IMR-90 (cell line): ENCODE measurements at regions not wholly inside any gene's neighbourhood (a gene's known extent, or its start where the extent isn't known, plus 50 kb on each side); places are given as distances from the start of the nearest gene placed in this dataset.

Source experiments
- ATAC-seq: fragments of 200-7000 bp; cut with Tn5 transposase; 2 replicates; pipeline ENCODE4 v1.9.1; 2020; ENCODE audit warnings: low read depth, mild to moderate bottlenecking, moderate library complexity
- BruUV-seq: library from RNA; stranded (reverse); fragments of 400-500 nt; replicated peaks from 2 replicates; lab custom pipeline; 2021; lab: Mats Ljungman, UMichigan
- CTCF ChIA-PET: fragments of 300-600 bp; formaldehyde crosslinking; extraction: SDS; loops from one replicate; lab custom pipeline; 2021; ENCODE audit warnings: antibody characterized with exemption; lab: Yijun Ruan, JAX
- POLR2A ChIA-PET: fragments of 300-600 bp; sonication (Branson Sonifier 250); formaldehyde crosslinking; loops from one replicate; lab custom pipeline; 2022; ENCODE audit warnings: antibody characterized with exemption; ENCODE audit not compliant: unreplicated experiment; lab: Charles Lee
- DNase-seq: peaks from one replicate; pipeline ENCODE4 v3.0.0; 2013
- H2AFZ ChIP-seq: replicated peaks from 2 replicates; pipeline ENCODE3; 2013; ENCODE audit warnings: low read length, mild to moderate bottlenecking; ENCODE audit not compliant: poor library complexity
- H2AK5ac ChIP-seq: 2 replicates; pipeline ENCODE4 v1.6.1; 2013; ENCODE audit warnings: low read depth, low read length, inconsistent platforms
- H2AK9ac ChIP-seq: replicated peaks from 2 replicates; pipeline ENCODE3; 2013; ENCODE audit warnings: mild to moderate bottlenecking, low read depth, low read length, moderate library complexity; ENCODE audit not compliant: poor library complexity
- H2BK120ac ChIP-seq: 2 replicates; pipeline ENCODE4 v1.6.1; 2013; ENCODE audit warnings: low read depth, low read length, inconsistent platforms
- H2BK15ac ChIP-seq: 3 replicates; pipeline ENCODE4 v1.6.1; 2013; ENCODE audit warnings: low read depth, low read length, inconsistent platforms
- H2BK20ac ChIP-seq: 2 replicates; pipeline ENCODE4 v1.6.1; 2013; ENCODE audit warnings: low read depth, mild to moderate bottlenecking, inconsistent platforms, low read length, moderate library complexity
- H2BK5ac ChIP-seq: 2 replicates; pipeline ENCODE4 v1.6.1; 2013; ENCODE audit warnings: mild to moderate bottlenecking, low read depth, low read length, inconsistent platforms; ENCODE audit not compliant: poor library complexity, severe bottlenecking
- H3K14ac ChIP-seq: replicated peaks from 2 replicates; pipeline ENCODE4 v1.6.1; 2013; ENCODE audit warnings: low read depth, low read length, inconsistent platforms
- H3K18ac ChIP-seq: 2 replicates; pipeline ENCODE4 v1.6.1; 2013; ENCODE audit warnings: low read depth, low read length, control low read depth
- H3K23ac ChIP-seq: 2 replicates; pipeline ENCODE4 v1.6.1; 2013; ENCODE audit warnings: low read depth, low read length, inconsistent platforms
- H3K27ac ChIP-seq: 2 replicates; pipeline ENCODE4 v1.5.1; 2013; ENCODE audit warnings: mild to moderate bottlenecking, control low read depth, low read length; ENCODE audit not compliant: insufficient read depth
- H3K27me3 ChIP-seq: 2 replicates; pipeline ENCODE4 v1.6.1; 2013; ENCODE audit warnings: low read length; ENCODE audit not compliant: control insufficient read depth, insufficient read depth
- H3K36me3 ChIP-seq: 2 replicates; pipeline ENCODE4 v1.6.1; 2013; ENCODE audit warnings: low read length, mixed read lengths; ENCODE audit not compliant: control insufficient read depth, insufficient read depth
- H3K4ac ChIP-seq: 2 replicates; pipeline ENCODE4 v1.6.1; 2013; ENCODE audit warnings: low read depth, low read length, inconsistent platforms
- H3K4me1 ChIP-seq: 2 replicates; pipeline ENCODE4 v1.6.1; 2013; ENCODE audit warnings: low read length, mixed read lengths; ENCODE audit not compliant: control insufficient read depth, insufficient read depth
- H3K4me2 ChIP-seq: 2 replicates; pipeline ENCODE4 v1.6.1; 2013; ENCODE audit warnings: low read depth, mild to moderate bottlenecking, control low read depth, low read length, moderate library complexity
- H3K4me3 ChIP-seq: 2 replicates; pipeline ENCODE4 v1.5.1; 2013; ENCODE audit warnings: low read depth, mild to moderate bottlenecking, control low read depth, low read length, moderate library complexity; ENCODE audit not compliant: insufficient read depth
- H3K56ac ChIP-seq: 2 replicates; pipeline ENCODE4 v1.6.1; 2013; ENCODE audit warnings: low read length, inconsistent platforms; ENCODE audit not compliant: insufficient read depth; ENCODE audit errors: extremely low read depth
- H3K79me1 ChIP-seq, 2 experiments: 2 replicates each; pipeline ENCODE4 v1.6.1; 2013; ENCODE audit warnings: low read length in 2 of 2, inconsistent platforms in 1 of 2, low read depth in 1 of 2
- H3K9ac ChIP-seq: 2 replicates; pipeline ENCODE4 v1.6.1; 2013; ENCODE audit warnings: low read depth, low read length, control low read depth
- H3K9me1 ChIP-seq: 2 replicates; pipeline ENCODE4 v1.6.1; 2013; ENCODE audit warnings: low read length, inconsistent platforms; ENCODE audit not compliant: insufficient read depth
- H3K9me3 ChIP-seq: 2 replicates; pipeline ENCODE4 v1.6.1; 2013; ENCODE audit warnings: low read length; ENCODE audit not compliant: control insufficient read depth, insufficient read depth
- H4K20me1 ChIP-seq: 2 replicates; pipeline ENCODE4 v1.6.1; 2013; ENCODE audit warnings: low read length, inconsistent platforms; ENCODE audit not compliant: insufficient read depth
- H4K5ac ChIP-seq: 2 replicates; pipeline ENCODE4 v1.6.1; 2013; ENCODE audit warnings: mild to moderate bottlenecking, low read depth, low read length, control low read depth
- H4K8ac ChIP-seq, 2 experiments: 2 replicates each; pipeline ENCODE4 v1.6.1; 2013; ENCODE audit warnings: low read depth in 2 of 2, low read length in 2 of 2, control low read depth in 1 of 2, inconsistent platforms in 1 of 2
- H4K91ac ChIP-seq: 2 replicates; pipeline ENCODE4 v1.6.1; 2013; ENCODE audit warnings: low read depth, low read length, inconsistent platforms; ENCODE audit not compliant: insufficient read depth
- BHLHE40 ChIP-seq: fragments of 150-350 bp; IDR thresholded peaks from 2 replicates; pipeline ENCODE4 v1.6.1; 2016; ENCODE audit warnings: mild to moderate bottlenecking, low read depth, low read length
- CEBPB ChIP-seq: IDR thresholded peaks from 2 replicates; pipeline ENCODE4 v1.6.1; 2012; ENCODE audit warnings: low read depth, low read length, improper control_type of control experiment
- CHD1 ChIP-seq: IDR thresholded peaks from 2 replicates; pipeline ENCODE4 v1.6.1; 2012; ENCODE audit warnings: low read depth, low read length, improper control_type of control experiment
- FOS ChIP-seq: fragments of 150-350 bp; IDR thresholded peaks from 2 replicates; pipeline ENCODE4 v1.6.1; 2016; ENCODE audit warnings: low read depth, low read length
- MAFK ChIP-seq: IDR thresholded peaks from 2 replicates; pipeline ENCODE4 v1.6.1; 2012; ENCODE audit warnings: low read depth, low read length, improper control_type of control experiment
- MAZ ChIP-seq: IDR thresholded peaks from 2 replicates; pipeline ENCODE4 v1.6.1; 2012; ENCODE audit warnings: low read depth, mild to moderate bottlenecking, low read length, improper control_type of control experiment, moderate library complexity, borderline replicate concordance
- MXI1 ChIP-seq: IDR thresholded peaks from 2 replicates; pipeline ENCODE4 v1.6.1; 2012; ENCODE audit warnings: low read depth, mild to moderate bottlenecking, low read length, moderate library complexity, borderline replicate concordance
- POLR2A ChIP-seq: IDR thresholded peaks from 2 replicates; pipeline ENCODE4 v1.6.1; 2012; ENCODE audit warnings: mild to moderate bottlenecking, low read depth, low read length
- RFX5 ChIP-seq: IDR thresholded peaks from 2 replicates; pipeline ENCODE4 v1.8.0; 2012; ENCODE audit warnings: low read depth, mild to moderate bottlenecking, low read length, moderate library complexity
- USF2 ChIP-seq: fragments of 150-350 bp; IDR thresholded peaks from 2 replicates; pipeline ENCODE4 v1.6.1; 2017; ENCODE audit warnings: mild to moderate bottlenecking, antibody characterized with exemption, low read length, low read depth
- WGBS, 2 experiments: methylation state at CpG; one replicate each; pipeline versions ENCODE4 v1.1.5 to v1.1.7; 2013; ENCODE audit warnings: missing lambda C conversion rate in 2 of 2; ENCODE audit not compliant: insufficient read length in 1 of 2; ENCODE audit errors: extremely low coverage in 2 of 2; 5-methylcytosine and 5-hydroxymethylcytosine counted together
- dilution Hi-C: fragments of 300-500 bp; cut with HindIII; formaldehyde crosslinking; loops from one replicate; pipeline ENCODE4 v1.14.3; 2018; ENCODE audit warnings: low sequenced_read_pairs; ENCODE audit not compliant: unreplicated experiment
- in situ Hi-C: fragments of 300-500 bp; cut with MboI; formaldehyde crosslinking; loops from 3 replicates; pipeline ENCODE4 v1.14.3; 2019; ENCODE audit warnings: low sequenced_read_pairs, inconsistent platforms, mixed read lengths
- intact Hi-C: fragments of 100-400 bp; cut with micrococcal nuclease; formaldehyde crosslinking; loops from 2 replicates; pipeline ENCODE4 v1.10.0; 2022

GRCh38 chr21:41659791-41660560, 106.9 kb downstream of the RIPK4 start:
- no peaks in the 10 kb centered on the region for H4K20me1 ChIP-seq
- H3K14ac ChIP-seq = no peak overlapping the region
- peaks cover 22% of the 10 kb centered on the region for H3K27me3 ChIP-seq
- no peak overlapping the region for H2BK20ac ChIP-seq
- dilution Hi-C loops (no loop called here), in situ Hi-C loops (no loop called here), intact Hi-C loops (no loop called here)
- H2AFZ ChIP-seq = no peak overlapping the region
- ChIA-PET CTCF (no interaction called here), POLR2A (no interaction called here)
- DNase-seq (peak; percentile 24), ATAC-seq (no peak)
- BruUV-seq = no TSS peak
- peaks cover 7% of the 10 kb centered on the region for H3K4me1 ChIP-seq
- H3K18ac ChIP-seq = no peak overlapping the region
- no peak overlapping the region for H3K56ac ChIP-seq
- no peak overlapping the region for H4K91ac ChIP-seq
- no peaks in the 10 kb centered on the region for H3K79me1 ChIP-seq
- H3K9ac ChIP-seq = no peak overlapping the region
- H3K9me1 ChIP-seq = no peaks in the 10 kb centered on the region
- H3K4me3 ChIP-seq = no peak overlapping the region
- H3K9me3 ChIP-seq = no peaks in the 10 kb centered on the region
- no peak overlapping the region for H2BK15ac ChIP-seq
- H2BK5ac ChIP-seq = no peak overlapping the region
- no peak overlapping the region for H2AK5ac ChIP-seq
- H4K8ac ChIP-seq = no peak overlapping the region
- no peak overlapping the region for H3K27ac ChIP-seq
- 78% methylated on average over 6 of the region's 16 CpGs; no CpG with 5 or more reads in 1 of the 2 experiments for WGBS, 2 experiments
- H2AK9ac ChIP-seq = peak overlapping the region; percentile 39
- no peak overlapping the region for H3K4me2 ChIP-seq
- H4K5ac ChIP-seq = no peak overlapping the region
- no peak overlapping the region for H2BK120ac ChIP-seq
- H3K36me3 ChIP-seq = no peaks in the 10 kb centered on the region
- no peak overlapping the region for H3K23ac ChIP-seq
- TF ChIP-seq MAFK (no peak), FOS (no peak), MAZ (no peak), CHD1 (no peak), MXI1 (no peak), RFX5 (no peak), POLR2A (no peak), CEBPB (no peak), USF2 (no peak), BHLHE40 (no peak)
- no peak overlapping the region for H3K4ac ChIP-seq
